WTC11 (cell line): ENCODE measurements at regions not wholly inside any gene's neighbourhood (a gene's known extent, or its start where the extent isn't known, plus 50 kb on each side); places are given as distances from the start of the nearest gene placed in this dataset.

Experiments used
- CREB1 ChIP-seq: sonication (generic); formaldehyde crosslinking; IDR thresholded peaks from 2 replicates; pipeline ENCODE4 v1.8.0; 2023; ENCODE audit warnings: mild to moderate bottlenecking, missing genetic modification reagents
- CREM ChIP-seq: sonication (generic); formaldehyde crosslinking; IDR thresholded peaks from 2 replicates; pipeline ENCODE4 v1.8.1; 2022; ENCODE audit warnings: mild to moderate bottlenecking, missing genetic modification reagents, moderate library complexity
- FOXP1 ChIP-seq: sonication (generic); formaldehyde crosslinking; IDR thresholded peaks from 2 replicates; pipeline ENCODE4 v1.8.0; 2022; ENCODE audit warnings: missing genetic modification reagents, mild to moderate bottlenecking, moderate library complexity, borderline replicate concordance
- NR2C2 ChIP-seq: sonication (generic); formaldehyde crosslinking; IDR thresholded peaks from 2 replicates; pipeline ENCODE4 v1.8.0; 2022; ENCODE audit warnings: mild to moderate bottlenecking, missing genetic modification reagents
- PRRX2 ChIP-seq: fragments of 250-450 bp; sonication (Bioruptor Pico); IDR thresholded peaks from 2 replicates; pipeline ENCODE4 v1.8.0; 2021; ENCODE audit warnings: mild to moderate bottlenecking
- SOX15 ChIP-seq: fragments of 250-450 bp; sonication (Bioruptor Pico); IDR thresholded peaks from 2 replicates; pipeline ENCODE4 v1.9.0; 2021; ENCODE audit warnings: mild to moderate bottlenecking
- TF ChIP-seq, protein P1 (sequence below): fragments of 200-600 bp; IDR thresholded peaks from 2 replicates; pipeline ENCODE4 v1.8.0; 2022; ENCODE audit warnings: antibody characterized with exemption
- TF ChIP-seq, protein P2 (sequence below): sonication (generic); formaldehyde crosslinking; IDR thresholded peaks from 2 replicates; pipeline ENCODE4 v1.8.1; 2023; ENCODE audit warnings: mild to moderate bottlenecking, missing genetic modification reagents

DNA sequence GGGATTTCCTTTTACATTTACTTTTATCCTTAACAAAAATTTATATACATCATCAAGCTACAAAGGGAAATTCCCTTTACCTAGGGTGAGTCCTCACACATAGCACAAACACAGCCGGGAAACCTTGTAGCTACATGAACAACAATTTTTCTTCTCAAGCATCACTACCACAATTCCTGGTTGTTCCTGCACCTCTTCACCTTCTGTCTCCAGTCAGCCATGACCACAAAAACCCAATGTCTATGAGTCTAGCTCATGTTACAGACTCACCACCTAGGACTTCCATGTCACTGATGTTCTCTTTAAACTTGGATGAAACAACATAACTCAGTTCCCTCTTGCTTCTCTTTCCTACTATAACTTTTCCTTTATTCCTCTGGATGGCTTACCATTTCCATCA is 460.4 kb downstream of the MBD2 start:
- TF ChIP-seq NR2C2 (CRISPR knock-in tag) (no peak), CREB1 (no peak), PRRX2 (CRISPR knock-in tag) (no peak), SOX15 (CRISPR knock-in tag) (no peak), CREM (CRISPR knock-in tag) (no peak), FOXP1 (CRISPR knock-in tag) (no peak)
- TF ChIP-seq, protein P1, sequence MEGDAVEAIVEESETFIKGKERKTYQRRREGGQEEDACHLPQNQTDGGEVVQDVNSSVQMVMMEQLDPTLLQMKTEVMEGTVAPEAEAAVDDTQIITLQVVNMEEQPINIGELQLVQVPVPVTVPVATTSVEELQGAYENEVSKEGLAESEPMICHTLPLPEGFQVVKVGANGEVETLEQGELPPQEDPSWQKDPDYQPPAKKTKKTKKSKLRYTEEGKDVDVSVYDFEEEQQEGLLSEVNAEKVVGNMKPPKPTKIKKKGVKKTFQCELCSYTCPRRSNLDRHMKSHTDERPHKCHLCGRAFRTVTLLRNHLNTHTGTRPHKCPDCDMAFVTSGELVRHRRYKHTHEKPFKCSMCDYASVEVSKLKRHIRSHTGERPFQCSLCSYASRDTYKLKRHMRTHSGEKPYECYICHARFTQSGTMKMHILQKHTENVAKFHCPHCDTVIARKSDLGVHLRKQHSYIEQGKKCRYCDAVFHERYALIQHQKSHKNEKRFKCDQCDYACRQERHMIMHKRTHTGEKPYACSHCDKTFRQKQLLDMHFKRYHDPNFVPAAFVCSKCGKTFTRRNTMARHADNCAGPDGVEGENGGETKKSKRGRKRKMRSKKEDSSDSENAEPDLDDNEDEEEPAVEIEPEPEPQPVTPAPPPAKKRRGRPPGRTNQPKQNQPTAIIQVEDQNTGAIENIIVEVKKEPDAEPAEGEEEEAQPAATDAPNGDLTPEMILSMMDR: no peak
- TF ChIP-seq, protein P2, sequence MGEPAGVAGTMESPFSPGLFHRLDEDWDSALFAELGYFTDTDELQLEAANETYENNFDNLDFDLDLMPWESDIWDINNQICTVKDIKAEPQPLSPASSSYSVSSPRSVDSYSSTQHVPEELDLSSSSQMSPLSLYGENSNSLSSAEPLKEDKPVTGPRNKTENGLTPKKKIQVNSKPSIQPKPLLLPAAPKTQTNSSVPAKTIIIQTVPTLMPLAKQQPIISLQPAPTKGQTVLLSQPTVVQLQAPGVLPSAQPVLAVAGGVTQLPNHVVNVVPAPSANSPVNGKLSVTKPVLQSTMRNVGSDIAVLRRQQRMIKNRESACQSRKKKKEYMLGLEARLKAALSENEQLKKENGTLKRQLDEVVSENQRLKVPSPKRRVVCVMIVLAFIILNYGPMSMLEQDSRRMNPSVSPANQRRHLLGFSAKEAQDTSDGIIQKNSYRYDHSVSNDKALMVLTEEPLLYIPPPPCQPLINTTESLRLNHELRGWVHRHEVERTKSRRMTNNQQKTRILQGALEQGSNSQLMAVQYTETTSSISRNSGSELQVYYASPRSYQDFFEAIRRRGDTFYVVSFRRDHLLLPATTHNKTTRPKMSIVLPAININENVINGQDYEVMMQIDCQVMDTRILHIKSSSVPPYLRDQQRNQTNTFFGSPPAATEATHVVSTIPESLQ: no peak
